GM12892 (cell line): ENCODE measurements at regions not wholly inside any gene's neighbourhood (a gene's known extent, or its start where the extent isn't known, plus 50 kb on each side); places are given as distances from the start of the nearest gene placed in this dataset.

Experiments
- POLR2A ChIP-seq: IDR thresholded peaks from 2 replicates; pipeline ENCODE4 v1.6.1; 2011; ENCODE audit warnings: low read depth, low read length, control low read depth
- POLR2AphosphoS5 ChIP-seq: IDR thresholded peaks from 2 replicates; pipeline ENCODE4 v1.6.1; 2011; ENCODE audit warnings: low read depth, low read length, control low read depth
- TAF1 ChIP-seq: IDR thresholded peaks from 2 replicates; pipeline ENCODE4 v1.6.1; 2011; ENCODE audit warnings: low read depth, mild to moderate bottlenecking, control low read depth, low read length, borderline replicate concordance

DNA sequence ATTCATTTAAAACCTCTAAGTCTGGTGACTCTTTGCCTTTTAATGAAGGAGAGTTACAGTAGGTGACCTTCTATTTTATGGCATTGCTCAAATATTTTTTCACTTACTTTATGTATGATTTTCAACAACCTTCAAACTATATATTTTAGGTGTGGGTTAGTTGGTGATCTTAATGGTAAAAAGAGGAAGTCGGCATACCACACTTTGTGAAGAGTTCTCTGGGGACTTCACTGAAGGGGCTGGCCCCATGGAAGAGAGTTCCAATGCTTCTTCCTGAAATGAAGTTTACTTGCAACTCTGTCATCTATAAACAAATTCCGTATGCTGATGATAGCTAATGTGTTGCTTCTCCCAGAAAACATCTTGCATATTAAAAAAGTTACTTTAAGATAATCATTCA is 647.0 kb upstream of the SGO1 start:
- TF ChIP-seq POLR2AphosphoS5 (no peak), POLR2A (no peak), TAF1 (no peak)
